Bone marrow (tissue), 2 donors: ENCODE measurements at regions not wholly inside any gene's neighbourhood (a gene's known extent, or its start where the extent isn't known, plus 50 kb on each side); places are given as distances from the start of the nearest gene placed in this dataset.
"Not testable (repeated sequence)": the region's sequence is repeated elsewhere in the genome, so short reads cannot be mapped to it uniquely, and the experiment has no call there.

Experiments
- DNase-seq, 2 donors: peaks; one replicate each; lab custom pipeline; 2025; lab: John Stamatoyannopoulos, UW

DNA sequence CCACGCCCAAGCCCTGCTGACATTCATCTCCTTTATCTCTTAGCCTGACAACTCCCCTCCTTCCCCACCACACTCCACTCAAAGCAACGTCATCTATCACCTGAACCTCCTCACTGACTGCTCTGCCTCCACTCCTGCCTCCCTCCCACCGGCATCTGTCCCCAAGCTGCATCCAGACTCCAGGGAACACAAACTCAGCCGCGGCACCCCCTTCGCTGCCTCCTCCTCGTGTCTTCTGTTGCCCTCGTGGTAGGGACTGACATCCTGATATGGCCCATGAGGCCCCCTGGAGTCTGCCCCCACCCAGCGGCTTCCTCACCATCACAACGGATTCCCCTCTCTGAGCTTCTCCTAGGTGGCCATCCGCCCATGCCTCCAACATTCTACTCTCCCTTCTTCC, 101.0 kb upstream of the TAS2R1 start:
- DNase-seq, result no peak

DNA sequence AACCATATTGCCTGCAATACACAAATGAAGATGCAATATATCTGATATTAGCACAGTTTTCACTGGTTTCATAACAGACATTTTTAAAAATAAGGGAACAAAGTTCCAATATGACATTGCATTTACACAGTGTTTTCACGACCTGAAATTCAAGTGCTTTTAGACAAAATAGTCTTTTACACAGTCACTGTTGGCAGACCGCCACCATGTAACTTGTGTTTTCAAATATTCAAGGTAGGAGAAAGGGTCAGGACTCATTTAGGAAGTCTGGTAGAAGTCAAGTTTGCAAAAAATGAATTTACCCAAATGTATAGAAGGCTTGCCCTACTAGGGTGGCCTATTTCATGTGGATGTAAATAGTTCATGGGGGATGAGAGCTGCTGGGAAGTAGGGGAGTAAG, 98.1 kb upstream of the TAS2R1 start:
- no peak for DNase-seq

DNA sequence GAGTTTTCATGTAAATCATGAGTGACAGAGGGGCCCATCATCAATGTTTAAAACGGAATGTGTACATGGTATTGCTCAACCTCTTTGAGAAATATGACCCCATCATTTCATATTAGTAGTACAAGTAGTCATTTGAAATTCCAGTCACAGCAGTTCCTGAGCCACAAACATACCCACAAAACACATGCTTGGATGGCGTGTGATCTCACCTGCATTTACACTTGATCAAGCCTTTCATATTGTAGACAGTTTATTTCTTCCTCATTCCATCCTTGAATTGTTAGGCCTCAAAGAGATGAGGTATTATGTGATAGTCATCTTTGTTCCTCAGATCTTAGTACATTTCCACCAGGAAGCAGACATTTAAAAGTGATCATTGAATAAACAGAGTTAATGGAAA, 96.8 kb upstream of the TAS2R1 start:
- no peak for DNase-seq

DNA sequence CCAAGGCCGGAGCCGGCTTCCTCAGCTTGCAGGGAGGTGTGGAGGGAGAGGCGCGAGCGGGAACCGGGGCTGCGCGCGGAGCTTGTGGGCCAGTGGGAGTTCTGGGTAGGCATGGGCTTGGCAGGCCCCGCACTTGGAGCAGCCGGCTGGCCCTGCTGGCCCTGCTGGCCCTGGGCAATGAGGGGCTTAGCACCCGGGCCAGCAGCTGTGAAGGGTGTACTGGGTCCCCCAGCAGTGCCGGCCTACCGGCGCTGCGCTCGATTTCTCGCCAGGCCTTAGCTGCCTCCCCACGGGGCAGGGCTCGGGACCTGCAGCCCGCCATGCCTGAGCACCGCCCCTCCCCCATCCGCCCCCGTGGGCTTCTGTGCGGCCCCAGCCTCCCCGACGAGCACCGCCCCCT, 95.1 kb upstream of the TAS2R1 start:
- not testable (repeated sequence) for DNase-seq

DNA sequence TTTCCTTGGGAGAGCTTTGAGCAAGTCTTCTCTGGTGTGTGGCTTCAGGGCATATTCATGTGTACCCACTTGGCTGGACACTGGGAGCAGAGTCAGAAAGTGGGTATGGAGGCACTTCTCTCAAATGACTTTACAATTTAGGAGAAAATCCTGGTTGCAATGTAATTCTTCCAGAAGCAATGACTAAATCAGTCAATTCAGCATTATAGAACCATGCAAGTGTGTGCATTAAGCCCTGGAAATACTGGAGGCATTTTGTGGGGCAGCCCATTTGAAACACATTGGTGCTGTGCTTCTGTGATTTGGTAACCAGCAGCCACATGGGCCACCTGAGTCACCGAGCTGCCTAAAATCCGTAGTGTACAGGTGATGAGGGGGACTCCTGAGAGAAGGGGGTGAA, 94.6 kb upstream of the TAS2R1 start:
- DNase-seq, result no peak

DNA sequence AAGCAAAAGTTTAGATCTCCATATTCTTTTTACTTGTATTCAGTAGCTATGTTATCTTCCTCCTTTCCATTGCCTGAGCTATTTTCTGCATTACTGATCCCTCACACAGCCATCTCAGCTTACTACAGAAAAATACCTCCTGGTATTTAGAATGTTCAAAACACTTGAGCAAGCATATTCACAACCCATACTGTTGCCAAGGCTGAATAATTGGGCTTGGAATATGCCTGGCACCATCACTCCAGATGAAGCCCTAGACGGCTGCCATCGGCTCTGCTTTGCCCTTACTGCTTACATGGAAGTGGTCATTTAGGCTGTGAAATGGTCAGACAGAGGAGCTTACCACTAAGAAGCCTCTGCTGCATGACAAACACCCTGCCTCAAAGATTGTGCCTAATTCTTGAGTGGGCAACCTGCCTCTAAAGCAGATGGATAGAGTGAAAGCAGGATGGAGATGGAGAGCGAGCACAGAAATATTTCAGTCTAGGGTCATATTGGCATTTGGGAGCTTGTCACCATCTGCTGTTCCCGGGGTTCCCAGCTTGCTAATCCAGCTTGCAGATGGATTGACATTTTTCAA, 92.5 kb upstream of the TAS2R1 start:
- no peak for DNase-seq

DNA sequence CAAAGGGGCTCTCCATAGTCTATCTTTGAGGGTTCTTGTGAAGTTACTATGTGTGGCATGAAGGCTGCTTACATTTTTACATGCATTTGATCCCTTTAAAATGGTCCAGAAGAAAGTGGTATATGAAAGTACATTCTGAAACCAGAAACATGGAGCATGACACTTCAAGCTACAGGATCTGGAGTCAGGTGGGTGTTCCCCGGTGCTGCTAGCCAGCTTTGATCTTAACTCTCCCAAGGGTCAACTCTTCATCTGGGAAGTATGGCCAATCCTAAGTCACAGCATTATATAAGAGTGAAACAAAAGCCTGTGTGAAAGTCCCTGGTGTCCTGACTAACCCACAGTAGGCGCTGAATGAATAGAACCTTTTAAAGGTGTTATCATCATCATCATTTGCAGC, 91.0 kb upstream of the TAS2R1 start:
- DNase-seq, result no peak

DNA sequence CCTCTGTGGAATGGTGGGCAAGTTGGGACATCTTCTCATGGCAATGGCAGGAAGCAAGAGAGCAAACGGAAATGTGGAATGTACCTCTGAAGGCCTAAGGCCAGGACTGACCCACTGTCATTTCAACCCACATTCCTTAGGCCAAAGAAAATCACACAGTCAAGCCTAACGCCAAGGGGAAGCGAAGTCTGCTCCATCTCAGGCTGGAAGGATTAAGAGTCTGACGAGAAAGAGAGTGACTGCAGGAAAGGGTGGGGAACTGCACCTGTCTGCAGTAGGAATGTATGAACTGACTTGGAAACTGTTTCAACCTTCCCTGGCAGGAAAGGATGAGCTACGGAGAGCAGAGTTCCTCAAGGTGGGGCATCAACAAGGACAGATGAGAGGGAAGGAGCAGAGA, 90.2 kb upstream of the TAS2R1 start:
- no peak for DNase-seq

DNA sequence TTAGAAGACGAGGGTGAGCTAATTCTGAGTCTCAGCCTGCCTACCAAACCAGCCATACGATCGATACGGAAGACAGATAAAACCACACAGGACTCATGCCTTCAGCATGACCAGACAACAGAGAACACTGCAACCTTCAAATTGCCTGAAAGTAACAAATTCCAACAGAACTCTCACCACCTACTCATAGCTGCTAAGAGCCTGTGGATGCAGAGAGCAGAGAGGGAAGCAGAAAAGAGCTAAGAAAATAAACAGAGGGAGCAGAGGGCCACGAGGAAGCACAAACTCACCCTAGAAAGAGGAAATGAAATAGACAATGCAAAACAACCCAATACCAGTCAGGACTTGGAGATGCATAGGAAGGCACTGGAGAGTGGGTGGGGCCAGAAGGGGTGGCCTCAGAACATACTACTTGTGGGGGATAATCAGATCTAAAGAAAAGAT, 86.7 kb upstream of the TAS2R1 start:
- DNase-seq, result no peak

DNA sequence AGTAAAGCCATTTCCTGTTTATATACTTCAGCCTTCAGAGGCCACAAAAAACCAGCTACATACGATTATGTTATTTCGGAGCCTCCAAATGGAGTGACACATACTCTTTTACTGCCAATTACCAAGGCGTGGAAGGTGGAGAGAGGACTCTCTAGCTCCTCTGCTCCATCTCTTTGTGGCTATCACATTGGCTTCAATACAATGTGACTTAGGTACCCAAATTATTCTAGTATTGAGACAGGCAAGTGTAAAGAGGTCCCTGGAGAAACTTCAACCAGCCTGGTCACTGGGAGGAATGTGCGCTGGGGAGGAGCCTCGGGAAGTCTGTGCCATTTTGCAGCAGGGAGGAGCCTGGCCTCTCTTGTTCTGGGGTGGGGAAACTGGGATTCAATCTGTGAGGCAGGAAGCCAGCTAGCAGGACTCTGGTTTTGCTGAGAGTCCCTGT, 85.8 kb upstream of the TAS2R1 start:
- DNase-seq, result no peak

DNA sequence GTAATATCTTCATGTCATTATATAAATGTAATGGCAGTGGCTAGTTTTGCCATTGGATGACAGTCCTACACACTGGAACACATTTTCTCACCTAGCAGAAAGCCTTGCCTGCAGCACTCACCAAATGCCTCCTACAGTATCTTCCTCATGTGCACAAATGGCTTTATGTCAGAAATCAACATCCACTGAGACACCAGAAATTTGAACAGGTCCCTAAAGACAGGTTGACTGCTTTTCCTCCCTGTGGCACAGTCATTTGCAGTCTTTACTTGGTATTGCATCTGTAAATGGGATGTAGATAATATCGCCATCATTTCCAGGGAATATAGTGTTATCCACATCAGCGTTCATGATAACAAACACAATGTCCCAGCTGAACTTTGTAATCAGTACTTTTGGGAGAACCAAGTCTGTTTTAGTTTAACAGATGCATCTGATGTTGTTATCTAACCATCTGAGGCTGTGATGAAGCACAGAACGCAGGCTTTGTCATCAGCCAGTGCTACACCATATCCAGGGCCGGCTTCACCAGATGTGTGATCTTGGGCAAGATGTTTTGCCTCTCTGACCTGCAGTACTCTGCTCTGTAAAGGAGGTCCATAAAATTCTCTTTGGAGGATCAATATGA, 83.9 kb upstream of the TAS2R1 start:
- no peak for DNase-seq

DNA sequence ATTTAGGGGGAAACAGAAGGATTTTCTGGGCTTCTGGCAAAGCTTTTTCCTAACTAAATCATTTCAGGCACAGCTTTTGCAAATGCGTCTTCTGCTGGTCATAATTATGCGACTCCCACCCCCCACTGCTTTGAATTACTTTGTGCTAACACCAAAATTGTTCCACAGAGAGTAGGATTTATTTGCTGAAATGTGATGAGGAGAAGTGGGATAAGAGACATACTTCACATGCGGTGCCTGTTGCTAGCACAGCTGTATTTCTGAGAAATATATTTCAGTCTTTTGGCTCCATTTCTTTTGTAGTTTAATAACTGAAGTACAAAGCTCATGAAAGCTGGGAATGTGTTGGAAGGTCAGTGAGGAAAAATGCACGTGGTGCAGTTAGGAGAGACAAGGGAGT, 83.2 kb upstream of the TAS2R1 start:
- DNase-seq, result no peak

DNA sequence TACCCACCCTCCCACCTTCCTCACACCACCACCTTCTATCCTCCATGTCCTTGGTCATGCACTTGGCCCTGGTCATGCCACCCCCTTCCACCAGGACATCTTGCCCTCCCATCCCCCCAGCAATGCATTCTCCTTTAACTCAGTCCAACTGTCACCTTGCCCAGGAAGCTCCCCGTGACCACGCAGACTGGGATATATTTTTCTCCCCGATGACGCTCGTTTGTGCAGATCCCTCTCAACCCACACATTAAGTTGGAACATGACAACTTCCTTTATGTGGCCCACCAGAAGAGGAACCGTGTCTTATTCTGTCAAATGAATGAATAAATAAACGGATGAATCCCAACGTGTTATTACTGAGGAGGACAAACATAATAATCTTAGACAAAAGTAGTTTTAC, 82.8 kb upstream of the TAS2R1 start:
- no peak for DNase-seq

DNA sequence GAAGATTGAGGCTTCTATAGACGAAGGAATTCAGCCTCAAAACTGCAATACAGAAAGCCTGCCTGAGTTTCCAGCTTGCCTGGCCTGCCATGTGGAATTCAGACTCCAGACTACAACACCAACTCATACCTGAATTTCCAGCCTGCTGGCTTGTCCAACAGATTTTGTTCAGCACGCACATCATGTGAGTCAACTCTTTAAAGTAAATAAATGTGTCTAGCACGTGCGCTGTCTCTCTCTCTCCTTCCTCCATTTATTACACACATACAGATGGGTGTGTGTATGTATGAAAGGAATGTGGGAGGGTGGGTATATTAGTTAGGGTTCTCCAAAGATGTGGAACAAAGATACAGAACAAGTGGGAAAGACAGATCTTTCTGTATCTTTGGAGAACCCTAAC, 82.4 kb upstream of the TAS2R1 start:
- DNase-seq, result no peak

DNA sequence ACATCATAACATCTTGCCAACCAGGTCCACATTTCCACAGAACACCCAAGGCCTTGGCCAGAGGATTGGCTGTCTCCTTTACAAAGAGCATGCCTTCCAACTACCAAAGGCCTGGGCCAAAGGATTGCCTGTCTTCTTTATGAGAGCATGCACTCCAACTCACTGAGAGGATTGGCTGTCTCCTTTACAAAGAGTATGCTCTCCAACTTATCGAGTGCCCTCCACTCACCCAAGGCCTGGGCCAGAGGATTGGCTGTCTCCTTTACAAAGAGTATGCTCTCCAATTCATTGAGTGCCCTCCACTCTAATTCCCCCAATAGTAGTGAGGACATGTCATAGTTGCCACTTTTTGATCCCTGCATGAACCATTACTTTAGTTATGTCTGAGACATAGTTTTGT, 79.9 kb upstream of the TAS2R1 start:
- DNase-seq, result no peak

DNA sequence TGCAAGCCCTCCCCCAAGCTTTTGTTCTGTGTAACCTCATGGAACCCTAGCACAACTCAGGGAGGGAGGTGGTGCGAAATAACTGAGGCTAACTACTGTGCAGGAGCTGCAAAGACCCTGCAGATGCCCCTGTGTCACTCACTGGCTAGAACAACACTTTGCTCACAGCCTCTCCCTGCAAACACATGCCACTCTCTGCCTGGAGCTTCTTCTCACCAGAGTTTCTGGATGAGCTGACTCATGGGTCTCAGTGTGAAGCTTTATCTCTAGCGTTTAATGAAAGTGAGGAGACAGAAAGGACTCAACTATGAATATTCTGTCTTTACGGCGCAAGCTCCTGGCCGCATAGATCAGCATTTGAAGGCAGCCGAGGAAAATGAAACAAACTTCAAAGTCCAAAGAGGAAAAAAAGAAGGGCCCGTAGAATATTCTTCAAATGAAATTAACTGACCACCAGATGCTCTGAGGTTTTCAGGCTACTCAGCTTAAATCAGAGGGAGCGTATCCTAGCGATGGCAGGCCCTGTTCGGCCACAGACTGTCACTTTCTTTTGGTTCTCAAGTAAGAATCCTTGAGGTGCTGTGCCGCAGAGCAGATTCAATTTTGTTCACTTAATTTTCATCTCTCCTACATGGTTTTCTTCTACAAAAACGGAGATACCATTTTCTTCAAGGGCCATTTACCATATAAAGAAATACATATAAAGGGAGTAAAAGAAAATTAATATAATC, 77.7 kb upstream of the TAS2R1 start:
- no peak for DNase-seq

DNA sequence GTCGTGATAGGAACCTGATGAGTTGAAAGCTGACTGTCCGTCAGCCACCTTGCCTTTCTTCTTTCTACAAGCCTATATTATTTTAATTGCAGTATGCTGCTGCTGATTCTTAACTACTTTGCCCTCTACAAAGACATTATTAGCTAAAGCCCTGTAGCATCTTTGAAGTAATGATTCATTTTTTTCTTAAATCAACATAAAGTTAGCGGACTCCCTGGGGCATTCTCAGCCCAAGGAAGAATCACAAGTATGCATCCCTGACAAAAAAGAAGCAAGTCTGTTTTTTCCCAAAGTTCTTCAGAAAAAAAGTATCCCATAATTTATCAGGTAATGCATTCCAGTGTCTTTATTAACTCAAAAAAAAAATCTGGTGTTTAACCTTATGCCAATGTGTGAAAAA, 69.5 kb upstream of the TAS2R1 start:
- no peak for DNase-seq

DNA sequence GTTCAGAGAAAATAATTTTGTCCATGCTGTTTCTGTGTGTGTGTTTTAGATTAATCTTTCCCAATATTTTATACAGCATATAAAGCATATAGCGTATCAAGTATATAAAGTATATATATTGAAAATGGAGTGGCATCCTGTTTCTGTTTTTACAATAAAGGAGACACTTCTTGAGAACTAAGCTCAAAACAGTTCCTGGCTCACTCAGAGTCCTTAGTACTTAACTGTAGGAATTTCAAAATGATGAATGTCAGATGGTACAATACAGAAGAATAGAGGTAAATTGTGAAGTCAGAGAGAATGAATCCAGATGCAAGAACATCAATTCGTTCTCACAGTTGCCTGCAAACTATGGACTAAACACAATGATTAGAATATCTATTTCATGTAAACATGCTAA, 68.7 kb upstream of the TAS2R1 start:
- DNase-seq, result no peak

DNA sequence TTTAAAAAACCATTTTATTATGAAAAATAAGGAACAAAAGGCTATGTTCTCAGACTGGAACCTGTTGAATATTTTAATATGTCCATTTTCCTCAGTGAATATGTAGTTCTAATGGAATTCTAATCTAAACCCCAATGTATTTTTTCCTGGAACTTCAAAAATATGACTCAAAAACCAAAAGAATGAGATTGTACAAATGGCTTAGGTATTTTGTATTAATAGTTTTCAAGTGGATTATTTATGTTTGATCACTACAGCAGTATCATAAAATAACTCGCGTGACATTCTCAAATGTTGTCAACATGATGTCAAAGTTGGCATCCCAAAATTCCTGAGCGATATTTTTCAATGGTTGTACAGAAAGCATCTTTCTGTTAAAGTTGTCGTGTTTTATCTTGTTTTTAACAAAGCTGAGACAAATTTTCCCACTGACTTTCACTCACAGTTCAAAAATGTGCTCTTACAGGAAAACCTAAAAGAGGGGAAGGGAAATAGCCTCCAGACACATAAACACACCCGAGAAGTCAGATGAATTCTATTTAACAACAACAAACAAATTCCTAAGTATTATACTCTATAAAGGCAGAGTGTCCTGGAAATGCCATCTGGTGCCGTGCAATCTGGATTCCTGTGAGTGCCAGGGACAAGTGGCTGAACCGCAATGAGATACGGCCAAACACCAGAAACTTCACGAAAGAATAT, 68.1 kb upstream of the TAS2R1 start:
- no peak for DNase-seq

DNA sequence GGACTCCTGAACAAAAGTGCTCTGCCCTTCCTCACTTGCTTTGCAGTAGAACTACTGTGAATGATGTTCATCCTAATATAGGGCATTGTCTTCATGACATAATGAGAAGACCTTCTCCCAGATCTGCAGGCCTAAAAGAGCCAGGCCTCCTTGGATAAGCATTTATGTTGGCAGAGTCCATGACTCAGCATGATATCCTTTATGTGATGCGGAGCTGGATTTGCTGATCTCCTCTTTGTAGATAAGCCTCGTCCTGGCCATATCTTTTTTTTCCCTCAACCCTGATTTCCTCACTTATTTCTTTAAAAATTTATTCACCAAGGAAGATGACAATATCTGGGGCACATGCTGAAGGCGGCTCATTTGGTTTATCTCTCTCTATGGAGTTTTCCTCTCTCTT, 62.4 kb upstream of the TAS2R1 start:
- DNase-seq, result no peak

DNA sequence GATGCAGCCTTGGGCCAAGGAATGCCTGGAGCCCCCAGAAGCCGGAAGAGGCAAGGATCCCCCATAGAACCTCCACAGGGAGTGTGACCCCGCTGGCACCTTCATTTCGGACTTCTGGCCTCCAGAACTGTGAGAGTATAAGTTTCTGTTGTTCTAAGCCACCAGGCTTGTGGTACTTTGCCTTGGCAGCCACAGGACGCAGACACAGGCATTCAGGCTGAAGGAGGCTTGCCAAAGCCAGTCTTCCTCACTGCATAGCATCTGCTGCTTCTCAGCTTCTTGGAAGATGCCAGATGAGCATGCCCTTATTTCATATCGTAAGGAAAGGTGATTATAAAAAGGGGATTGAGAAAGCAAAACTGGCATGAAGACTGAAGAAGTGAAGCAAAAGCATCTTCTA, 61.1 kb upstream of the TAS2R1 start:
- no peak for DNase-seq

DNA sequence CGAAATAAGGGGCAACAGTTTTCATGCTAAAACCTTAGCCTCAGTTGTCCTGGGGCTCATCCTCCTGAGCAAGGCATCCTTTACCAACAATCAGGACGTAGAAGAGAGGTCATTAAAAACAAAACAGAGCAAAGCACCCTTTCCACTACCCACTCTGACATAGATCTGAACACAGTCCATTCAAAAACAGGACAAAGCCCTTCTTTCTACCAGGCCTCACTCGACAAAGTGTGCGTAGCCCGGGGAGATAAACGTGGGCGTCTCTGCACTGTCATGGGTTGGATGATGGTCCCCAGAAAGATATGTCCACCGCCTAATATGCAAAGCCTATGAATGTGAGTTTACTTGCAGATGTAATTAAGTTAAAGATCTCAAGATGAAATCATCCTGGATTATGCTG, 60.6 kb upstream of the TAS2R1 start:
- DNase-seq, result no peak

DNA sequence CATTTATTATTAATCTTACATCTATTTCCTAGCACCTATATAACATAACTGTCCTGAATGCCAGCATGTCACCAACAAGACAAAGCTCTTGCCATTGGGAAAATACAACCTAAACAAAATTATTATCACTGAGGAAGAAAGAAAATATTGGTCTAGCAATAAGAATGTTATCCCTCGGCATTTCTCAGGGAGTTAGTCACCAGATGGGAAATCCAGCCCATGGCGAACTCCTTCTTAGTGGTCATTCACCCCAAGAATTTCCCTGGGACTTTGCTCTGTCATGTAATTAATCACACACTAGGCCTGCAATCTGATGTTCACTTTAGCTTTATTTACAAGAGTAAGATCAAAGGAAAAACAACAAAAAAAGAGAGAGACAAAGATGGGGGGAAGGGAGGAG, 56.1 kb upstream of the TAS2R1 start:
- DNase-seq, result no peak
